CD4-positive, alpha-beta T cell treated with Interleukin-17A for 1 hour (primary cell): ENCODE measurements at regions not wholly inside any gene's neighbourhood (a gene's known extent, or its start where the extent isn't known, plus 50 kb on each side); places are given as distances from the start of the nearest gene placed in this dataset.
"Not testable (repeated sequence)": the region's sequence is repeated elsewhere in the genome, so short reads cannot be mapped to it uniquely, and the experiment has no call there.

Source experiments
- DNase-seq: peaks from one replicate; pipeline ENCODE4 v3.0.0-alpha.2; 2020

GRCh38 chr6:16822529-16822928 lies 61.3 kb upstream of the ATXN1 start:
- no peak for DNase-seq

DNA sequence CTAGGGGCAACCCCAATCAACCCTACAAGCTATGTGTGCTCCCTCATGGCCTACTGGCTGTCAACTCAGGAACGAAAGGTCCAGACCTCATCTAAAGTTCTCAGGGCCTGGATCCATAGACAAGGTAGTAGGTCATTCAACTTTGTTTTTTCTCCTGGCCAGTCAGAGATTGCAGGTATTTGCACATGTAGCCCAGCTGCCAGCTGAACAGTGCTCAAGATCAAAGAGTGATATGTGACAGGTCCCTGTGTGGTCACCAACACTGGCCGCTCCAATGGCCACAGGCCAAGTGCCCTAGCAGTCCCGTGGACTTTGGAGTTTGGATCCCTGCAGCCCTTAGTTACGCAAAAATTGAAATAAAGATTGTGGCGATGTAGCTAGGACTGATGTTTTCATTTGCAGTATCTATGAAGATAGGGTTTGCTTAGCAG lies 60.6 kb upstream of the ATXN1 start:
- DNase-seq = no peak

DNA sequence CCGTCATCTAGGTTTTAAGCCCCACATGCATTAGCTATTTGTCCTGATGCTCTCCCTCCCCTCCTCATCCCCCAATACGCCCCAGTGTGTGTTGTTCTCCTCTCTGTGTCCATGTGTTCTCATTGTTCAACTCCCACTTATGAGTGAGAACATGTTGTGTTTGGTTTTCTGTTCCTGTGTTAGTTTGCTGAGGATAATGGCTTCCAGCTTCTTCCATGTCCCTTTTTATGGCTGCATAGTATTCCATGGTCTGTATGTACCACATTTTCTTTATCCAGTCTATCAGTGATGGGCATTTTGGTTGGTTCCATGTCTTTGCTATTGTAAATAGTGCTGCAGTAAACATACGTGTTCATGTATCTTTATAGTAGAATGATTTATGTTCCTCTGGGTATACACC lies 59.0 kb upstream of the ATXN1 start:
- not testable (repeated sequence) for DNase-seq

DNA sequence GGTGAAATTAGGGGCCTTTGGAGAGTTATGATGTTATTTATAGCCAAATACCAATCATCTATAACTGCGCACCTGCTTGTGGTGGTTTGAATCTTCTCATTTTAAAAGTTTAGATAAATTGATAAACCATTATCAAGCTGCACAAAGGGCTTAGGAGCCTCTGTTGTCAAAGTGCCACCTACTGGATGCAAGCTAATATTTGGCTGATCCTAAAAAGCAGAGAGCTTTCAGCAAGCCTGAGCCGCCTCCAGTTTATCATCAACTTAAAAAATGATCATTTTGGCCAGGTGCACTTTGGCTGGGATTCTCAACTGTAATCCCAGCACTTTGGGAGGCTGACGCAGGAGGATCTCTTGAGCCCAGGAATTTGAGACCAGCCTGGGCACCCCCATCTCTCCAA lies 58.5 kb upstream of the ATXN1 start:
- peak; percentile 24 for DNase-seq

DNA sequence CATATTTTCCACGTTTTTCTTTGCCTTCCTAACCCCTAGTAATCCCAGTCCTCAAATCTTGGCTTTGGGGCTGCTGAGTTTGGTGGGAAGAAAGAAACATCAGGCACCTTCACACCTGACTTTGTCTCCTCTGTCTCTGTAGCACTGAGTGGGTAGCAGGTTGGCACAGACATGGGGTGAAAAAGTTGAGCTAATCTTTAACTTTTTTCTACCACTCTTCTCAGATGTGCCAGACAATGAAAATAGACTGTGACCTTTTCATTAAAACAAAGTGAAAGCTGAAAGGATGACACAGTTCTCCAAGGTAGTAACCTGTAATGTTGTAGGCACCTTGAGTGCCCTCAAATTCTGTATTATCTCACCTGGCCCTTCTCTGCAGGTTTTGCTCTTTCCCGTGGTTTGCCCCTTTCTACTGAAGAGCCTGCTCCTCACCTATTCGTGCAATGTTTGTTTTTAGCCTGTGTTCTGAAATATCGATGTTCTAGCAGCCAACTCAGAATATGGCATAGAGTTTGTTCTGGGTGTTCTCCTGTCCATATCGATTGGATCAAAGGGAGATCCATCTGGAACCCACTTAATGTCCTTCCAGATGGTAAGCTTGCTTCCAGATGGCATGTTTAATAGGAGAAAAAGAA lies 57.8 kb upstream of the ATXN1 start:
- DNase-seq = no peak

DNA sequence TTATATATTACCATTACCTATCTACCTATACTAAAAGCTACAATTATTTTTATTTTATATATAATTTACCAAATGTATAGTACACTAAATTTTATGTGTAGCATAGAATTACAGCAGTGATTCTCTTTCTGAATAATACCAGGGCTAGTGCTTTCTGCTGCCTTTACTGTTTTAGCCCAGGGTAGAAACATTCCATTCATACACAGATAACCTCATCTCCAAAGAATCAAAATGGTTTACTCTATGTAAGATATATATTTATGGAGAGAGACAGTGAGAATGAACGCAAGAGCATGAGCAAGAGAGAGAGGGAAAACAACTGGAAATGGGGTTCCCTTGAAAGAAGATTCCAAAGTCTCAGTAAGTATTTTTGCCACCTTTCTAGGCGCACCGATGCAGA lies 56.3 kb upstream of the ATXN1 start:
- no peak for DNase-seq

GRCh38 chr6:16816891-16817290 lies 55.6 kb upstream of the ATXN1 start:
- no peak for DNase-seq

DNA sequence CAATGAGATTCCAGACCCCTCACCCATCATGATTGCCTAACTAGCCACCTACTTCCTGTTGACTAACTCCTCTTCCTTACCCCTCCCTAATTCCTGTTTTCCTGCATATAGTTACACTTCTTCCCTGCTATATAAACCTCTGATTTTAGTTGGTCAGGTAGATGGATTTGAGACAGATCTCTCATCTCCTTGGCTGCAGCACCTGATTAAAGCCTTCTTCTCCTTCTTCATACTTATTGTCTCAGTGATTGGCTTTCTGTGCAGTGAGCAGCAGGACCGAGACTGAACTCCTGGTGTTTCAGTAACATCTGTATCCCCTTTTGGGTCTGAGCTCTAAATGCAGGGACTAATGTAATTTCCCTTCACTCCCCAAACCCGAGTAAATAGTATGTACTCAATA lies 51.7 kb upstream of the ATXN1 start:
- no peak for DNase-seq

GRCh38 chr6:16811277-16811979 lies 50.2 kb upstream of the ATXN1 start:
- DNase-seq = no peak
